ENCODE measurements at regions not wholly inside any gene's neighbourhood (a gene's known extent, or its start where the extent isn't known, plus 50 kb on each side); places are given as distances from the start of the nearest gene placed in this dataset.

DNA sequence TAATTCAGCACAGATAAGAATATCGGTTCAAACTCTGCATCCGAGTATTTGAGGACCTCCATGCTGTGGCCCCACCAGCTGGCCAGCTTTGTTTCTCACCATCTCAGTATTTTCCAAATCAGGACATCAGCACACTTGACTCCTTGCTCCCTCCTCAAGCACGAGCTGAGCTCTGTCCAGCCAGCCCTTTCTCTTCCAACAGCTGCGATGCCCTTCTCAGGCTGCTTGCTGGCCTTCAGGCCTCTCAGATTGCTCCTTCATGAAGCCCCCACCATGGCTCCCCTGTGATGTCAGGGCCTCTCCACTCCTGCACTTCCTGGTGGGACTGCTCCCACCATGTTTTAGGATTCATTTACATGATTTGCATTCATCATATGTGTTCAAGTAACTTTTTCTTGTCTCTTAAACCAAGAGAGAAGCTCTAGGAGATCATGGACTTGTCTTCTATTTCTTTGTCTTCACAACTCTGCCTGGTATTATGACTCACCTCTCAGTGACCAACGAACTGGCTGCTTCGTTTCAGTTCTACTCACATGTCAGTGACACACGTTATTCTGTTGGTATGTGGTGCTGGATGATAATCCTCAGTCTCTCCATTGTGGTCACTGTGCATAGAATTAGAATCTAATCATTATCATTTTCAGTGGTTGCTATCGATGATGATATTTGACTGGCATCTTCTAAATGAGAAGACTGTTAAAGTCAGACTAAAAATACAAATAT is 471.7 kb downstream of the EFNB2 start:
- TF ChIP-seq, protein P1, sequence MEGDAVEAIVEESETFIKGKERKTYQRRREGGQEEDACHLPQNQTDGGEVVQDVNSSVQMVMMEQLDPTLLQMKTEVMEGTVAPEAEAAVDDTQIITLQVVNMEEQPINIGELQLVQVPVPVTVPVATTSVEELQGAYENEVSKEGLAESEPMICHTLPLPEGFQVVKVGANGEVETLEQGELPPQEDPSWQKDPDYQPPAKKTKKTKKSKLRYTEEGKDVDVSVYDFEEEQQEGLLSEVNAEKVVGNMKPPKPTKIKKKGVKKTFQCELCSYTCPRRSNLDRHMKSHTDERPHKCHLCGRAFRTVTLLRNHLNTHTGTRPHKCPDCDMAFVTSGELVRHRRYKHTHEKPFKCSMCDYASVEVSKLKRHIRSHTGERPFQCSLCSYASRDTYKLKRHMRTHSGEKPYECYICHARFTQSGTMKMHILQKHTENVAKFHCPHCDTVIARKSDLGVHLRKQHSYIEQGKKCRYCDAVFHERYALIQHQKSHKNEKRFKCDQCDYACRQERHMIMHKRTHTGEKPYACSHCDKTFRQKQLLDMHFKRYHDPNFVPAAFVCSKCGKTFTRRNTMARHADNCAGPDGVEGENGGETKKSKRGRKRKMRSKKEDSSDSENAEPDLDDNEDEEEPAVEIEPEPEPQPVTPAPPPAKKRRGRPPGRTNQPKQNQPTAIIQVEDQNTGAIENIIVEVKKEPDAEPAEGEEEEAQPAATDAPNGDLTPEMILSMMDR (IDR thresholded peaks at IDR 0.05): no peak
- no peak for TF ChIP-seq POLR2A (IDR thresholded peaks at IDR 0.05)
